Neutrophil (primary cell): ENCODE measurements at regions not wholly inside any gene's neighbourhood (a gene's known extent, or its start where the extent isn't known, plus 50 kb on each side); places are given as distances from the start of the nearest gene placed in this dataset.

Experiments used
- H3K27ac ChIP-seq: fragments of 200-600 bp; sonication (generic); 2 replicates; pipeline ENCODE4 v1.5.1; 2016; ENCODE audit warnings: mild to moderate bottlenecking, moderate library complexity
- H3K27me3 ChIP-seq: fragments of 200-600 bp; sonication (generic); 2 replicates; pipeline ENCODE4 v1.6.0; 2016; ENCODE audit warnings: mild to moderate bottlenecking
- H3K36me3 ChIP-seq: fragments of 200-600 bp; sonication (generic); 2 replicates; pipeline ENCODE4 v1.5.1; 2017
- H3K4me1 ChIP-seq, 2 experiments: fragments of 200-600 bp in 1 of 2; sonication (generic) in 1 of 2; 1 replicate in 1 of 2; 2 replicates in 1 of 2; pipeline versions ENCODE4 v1.5.1 to v1.6.1; 2013 to 2016; ENCODE audit warnings: low read depth in 1 of 2, low read length in 1 of 2, mild to moderate bottlenecking in 1 of 2, moderate library complexity in 1 of 2; ENCODE audit not compliant: control insufficient read depth in 1 of 2, insufficient read depth in 1 of 2
- H3K4me3 ChIP-seq, 2 experiments: fragments of 200-600 bp in 1 of 2; sonication (generic) in 1 of 2; 1 replicate in 1 of 2; 2 replicates in 1 of 2; pipeline ENCODE4 v1.5.1; 2013 to 2016; ENCODE audit warnings: low read depth in 1 of 2, low read length in 1 of 2, mild to moderate bottlenecking in 1 of 2, moderate library complexity in 1 of 2
- H3K9me3 ChIP-seq: fragments of 200-600 bp; sonication (generic); 2 replicates; pipeline ENCODE4 v1.5.1; 2016
- TF ChIP-seq, protein P1 (sequence below): fragments of 200-600 bp; sonication (generic); IDR thresholded peaks from 2 replicates; pipeline ENCODE4 v1.5.1; 2016; ENCODE audit warnings: antibody characterized with exemption

- no peaks in the 10 kb centered on the region for H3K9me3 ChIP-seq
- no peak overlapping the region for H3K27ac ChIP-seq
- no peaks in the 10 kb centered on the region for H3K4me1 ChIP-seq
- H3K36me3 ChIP-seq, result no peaks in the 10 kb centered on the region
- no peak overlapping the region for H3K4me3 ChIP-seq
- peaks cover 18% of the 10 kb centered on the region for H3K27me3 ChIP-seq
- TF ChIP-seq, protein P1, sequence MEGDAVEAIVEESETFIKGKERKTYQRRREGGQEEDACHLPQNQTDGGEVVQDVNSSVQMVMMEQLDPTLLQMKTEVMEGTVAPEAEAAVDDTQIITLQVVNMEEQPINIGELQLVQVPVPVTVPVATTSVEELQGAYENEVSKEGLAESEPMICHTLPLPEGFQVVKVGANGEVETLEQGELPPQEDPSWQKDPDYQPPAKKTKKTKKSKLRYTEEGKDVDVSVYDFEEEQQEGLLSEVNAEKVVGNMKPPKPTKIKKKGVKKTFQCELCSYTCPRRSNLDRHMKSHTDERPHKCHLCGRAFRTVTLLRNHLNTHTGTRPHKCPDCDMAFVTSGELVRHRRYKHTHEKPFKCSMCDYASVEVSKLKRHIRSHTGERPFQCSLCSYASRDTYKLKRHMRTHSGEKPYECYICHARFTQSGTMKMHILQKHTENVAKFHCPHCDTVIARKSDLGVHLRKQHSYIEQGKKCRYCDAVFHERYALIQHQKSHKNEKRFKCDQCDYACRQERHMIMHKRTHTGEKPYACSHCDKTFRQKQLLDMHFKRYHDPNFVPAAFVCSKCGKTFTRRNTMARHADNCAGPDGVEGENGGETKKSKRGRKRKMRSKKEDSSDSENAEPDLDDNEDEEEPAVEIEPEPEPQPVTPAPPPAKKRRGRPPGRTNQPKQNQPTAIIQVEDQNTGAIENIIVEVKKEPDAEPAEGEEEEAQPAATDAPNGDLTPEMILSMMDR, result no peak
These were observed 322.8 kb downstream of the CD83 start for GRCh38 chr6:14440215-14440910.

GRCh38 chr6:14440940-14441781 lies 323.6 kb downstream of the CD83 start:
- TF ChIP-seq, protein P1, result no peak
- peaks cover 18% of the 10 kb centered on the region for H3K27me3 ChIP-seq

GRCh38 chr6:14442242-14442641 lies 324.7 kb downstream of the CD83 start:
- TF ChIP-seq, protein P1, result no peak
- H3K27ac ChIP-seq, result no peak overlapping the region
- no peaks in the 10 kb centered on the region for H3K36me3 ChIP-seq
- no peaks in the 10 kb centered on the region for H3K4me1 ChIP-seq
- no peak overlapping the region for H3K4me3 ChIP-seq
- no peaks in the 10 kb centered on the region for H3K9me3 ChIP-seq
- peaks cover 18% of the 10 kb centered on the region for H3K27me3 ChIP-seq

More at GRCh38 chr6:14440940-14441781, 323.6 kb downstream of the CD83 start:
- Histone ChIP-seq H3K4me3 (no peak overlapping the region), H3K9me3 (no peaks in the 10 kb centered on the region), H3K36me3 (no peaks in the 10 kb centered on the region), H3K27ac (no peak overlapping the region), H3K4me1 (no peaks in the 10 kb centered on the region)

DNA sequence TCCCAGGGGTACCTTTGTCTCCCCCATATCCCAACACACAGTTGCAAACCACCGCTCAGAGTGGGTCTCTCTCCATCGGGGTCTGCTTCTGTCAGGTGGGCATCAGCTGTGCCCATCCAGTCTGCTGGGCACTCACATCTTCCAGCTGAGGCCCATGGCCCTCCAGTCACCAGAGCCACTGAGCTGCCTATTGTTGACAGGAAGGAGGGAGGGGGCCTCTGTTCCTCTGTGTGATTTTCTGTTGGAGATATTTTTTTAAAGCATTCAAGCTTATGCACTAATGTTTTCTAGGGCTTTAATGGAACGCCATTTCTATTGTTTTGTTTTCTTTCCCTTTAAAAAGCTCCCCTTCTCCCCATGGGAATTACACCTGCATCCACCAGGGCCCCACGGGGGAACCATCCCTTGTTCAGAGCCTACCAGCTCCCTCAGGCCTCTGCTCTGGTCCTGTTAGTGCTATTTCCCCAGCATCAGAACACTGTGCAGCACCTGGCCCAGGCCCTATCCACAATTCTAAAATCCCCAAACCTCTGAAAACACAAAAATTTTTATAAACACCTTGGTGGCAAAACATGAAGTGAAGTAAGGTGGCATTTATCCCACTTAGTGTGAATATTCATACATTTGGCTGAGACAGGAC lies 326.2 kb downstream of the CD83 start:
- Histone ChIP-seq H3K36me3 (no peaks in the 10 kb centered on the region), H3K4me3 (no peak overlapping the region), H3K4me1 (no peaks in the 10 kb centered on the region), H3K27ac (no peak overlapping the region), H3K27me3 (peaks cover 18% of the 10 kb centered on the region), H3K9me3 (no peaks in the 10 kb centered on the region)
- TF ChIP-seq, protein P1, result no peak

DNA sequence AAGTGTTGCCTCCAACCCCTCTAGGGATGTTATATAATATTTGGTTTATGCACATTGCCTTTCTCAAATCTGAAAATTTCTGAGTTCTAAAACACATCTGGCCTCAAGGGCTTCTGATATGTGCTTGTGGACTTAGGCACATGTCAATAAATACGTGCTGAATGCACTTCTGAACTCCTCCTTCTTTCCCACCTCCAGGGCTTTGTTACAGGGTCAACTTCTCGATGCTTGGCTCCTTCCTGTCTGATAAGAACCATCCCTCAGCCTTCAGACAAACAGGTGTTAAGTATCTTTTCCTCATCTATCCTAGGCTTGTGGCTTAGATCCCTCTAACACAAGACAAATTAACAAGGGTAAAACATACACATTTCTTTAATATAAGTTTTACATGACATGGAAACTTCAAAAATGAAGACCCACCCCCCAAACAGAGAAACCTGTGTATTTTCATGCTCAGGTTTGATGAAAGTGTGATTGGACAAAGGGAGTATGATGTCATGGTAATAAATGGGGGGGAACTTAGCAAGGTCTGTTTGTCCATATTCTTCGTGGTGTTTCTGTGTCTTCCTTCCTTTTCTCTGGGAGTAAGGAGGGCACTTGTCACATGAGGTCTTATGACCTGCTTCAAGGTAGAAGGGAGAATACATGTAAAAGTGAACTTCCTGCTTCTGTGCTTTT lies 326.9 kb downstream of the CD83 start:
- no peaks in the 10 kb centered on the region for H3K4me1 ChIP-seq
- no peaks in the 10 kb centered on the region for H3K36me3 ChIP-seq
- no peak overlapping the region for H3K4me3 ChIP-seq
- TF ChIP-seq, protein P1, result no peak
- H3K27me3 ChIP-seq, result peaks cover 18% of the 10 kb centered on the region
- H3K27ac ChIP-seq, result no peak overlapping the region
- H3K9me3 ChIP-seq, result no peaks in the 10 kb centered on the region
